ENCODE measurements at regions not wholly inside any gene's neighbourhood (a gene's known extent, or its start where the extent isn't known, plus 50 kb on each side); places are given as distances from the start of the nearest gene placed in this dataset.

- TF ChIP-seq POLR2AphosphoS5 (IDR thresholded peaks at IDR 0.05; ENCODE audit: low read depth, low read length) (no peak), FOSL2 (IDR thresholded peaks at IDR 0.05; ENCODE audit: borderline replicate concordance, low read depth) (no peak), RCOR1 (IDR thresholded peaks at IDR 0.05; ENCODE audit: low read length) (no peak), CTCF (IDR thresholded peaks at IDR 0.05) (no peak; the same call in 1 of the 2 replicates), CHD2 (IDR thresholded peaks at IDR 0.05; ENCODE audit: low read length, partially characterized antibody) (no peak)
These were observed 199.3 kb upstream of the CD180 start for GRCh38 chr5:67395790-67396418.
